ENCODE measurements at regions not wholly inside any gene's neighbourhood (a gene's known extent, or its start where the extent isn't known, plus 50 kb on each side); places are given as distances from the start of the nearest gene placed in this dataset.

- BruUV-seq (replicated peaks) = no TSS peak
- Histone ChIP-seq H3K36me3 (ENCODE audit: insufficient read depth, low read length, poor library complexity, severe bottlenecking) (no peaks in the 10 kb centered on the region), H3K4me1 (ENCODE audit: insufficient read depth, low read length, poor library complexity, severe bottlenecking) (no peaks in the 10 kb centered on the region), H3K4me3 (ENCODE audit: low read depth, low read length, poor library complexity, severe bottlenecking) (no peak overlapping the region), H3K27me3 (replicated peaks; ENCODE audit: insufficient read depth, low read depth, low read length, poor library complexity) (peaks cover 29% of the 10 kb centered on the region), H3K9me3 (ENCODE audit: low read depth, low read length, poor library complexity, severe bottlenecking) (no peaks in the 10 kb centered on the region), H3K27ac (ENCODE audit: low read depth, low read length, poor library complexity, severe bottlenecking) (no peak overlapping the region)
- intact Hi-C loops (cut with micrococcal nuclease; ENCODE audit: unreplicated experiment) = no loop called here
- ChIA-PET POLR2A (ENCODE audit: low non-redundant PET) (no interaction called here), CTCF (no interaction called here)
- no peak for TF ChIP-seq EZH2 (IDR thresholded peaks at IDR 0.05; ENCODE audit: borderline replicate concordance, low read depth, low read length, poor library complexity, severe bottlenecking)
- no peak for TF ChIP-seq CTCF (conservative IDR thresholded peaks at IDR 0.05; ENCODE audit: low read depth, low read length)
- no peak for DNase-seq (ENCODE audit: low spot score)
These were observed 288.0 kb downstream of the ICE1 start for GRCh38 chr5:5710471-5710870.

- no peaks in the 10 kb centered on the region for H3K36me3 ChIP-seq (ENCODE audit: insufficient read depth, low read length, poor library complexity, severe bottlenecking)
- H3K27ac ChIP-seq (ENCODE audit: low read depth, low read length, poor library complexity, severe bottlenecking) = no peak overlapping the region
- CTCF ChIA-PET = no interaction called here
These were observed 286.0 kb downstream of the ICE1 start for GRCh38 chr5:5708367-5708919.

GRCh38 chr5:5705010-5705409 lies 282.5 kb downstream of the ICE1 start:
- Histone ChIP-seq H3K9me3 (ENCODE audit: low read depth, low read length, poor library complexity, severe bottlenecking) (no peaks in the 10 kb centered on the region), H3K27ac (ENCODE audit: low read depth, low read length, poor library complexity, severe bottlenecking) (no peak overlapping the region), H3K4me1 (ENCODE audit: insufficient read depth, low read length, poor library complexity, severe bottlenecking) (no peaks in the 10 kb centered on the region), H3K27me3 (replicated peaks; ENCODE audit: insufficient read depth, low read depth, low read length, poor library complexity) (peaks cover 8% of the 10 kb centered on the region), H3K36me3 (ENCODE audit: insufficient read depth, low read length, poor library complexity, severe bottlenecking) (no peaks in the 10 kb centered on the region), H3K4me3 (ENCODE audit: low read depth, low read length, poor library complexity, severe bottlenecking) (no peak overlapping the region)
- no peak for DNase-seq (ENCODE audit: low spot score)
- intact Hi-C loops (cut with micrococcal nuclease; ENCODE audit: unreplicated experiment) = no loop called here
- ChIA-PET CTCF (no interaction called here), POLR2A (ENCODE audit: low non-redundant PET) (no interaction called here)
- TF ChIP-seq CTCF (conservative IDR thresholded peaks at IDR 0.05; ENCODE audit: low read depth, low read length) = no peak
- no peak for TF ChIP-seq EZH2 (IDR thresholded peaks at IDR 0.05; ENCODE audit: borderline replicate concordance, low read depth, low read length, poor library complexity, severe bottlenecking)
- no TSS peak for BruUV-seq (replicated peaks)

More at GRCh38 chr5:5708367-5708919, 286.0 kb downstream of the ICE1 start:
- Histone ChIP-seq H3K9me3 (ENCODE audit: low read depth, low read length, poor library complexity, severe bottlenecking) (no peaks in the 10 kb centered on the region), H3K27me3 (replicated peaks; ENCODE audit: insufficient read depth, low read depth, low read length, poor library complexity) (peaks cover 27% of the 10 kb centered on the region), H3K4me3 (ENCODE audit: low read depth, low read length, poor library complexity, severe bottlenecking) (no peak overlapping the region), H3K4me1 (ENCODE audit: insufficient read depth, low read length, poor library complexity, severe bottlenecking) (no peaks in the 10 kb centered on the region)
- no peak for TF ChIP-seq CTCF (conservative IDR thresholded peaks at IDR 0.05; ENCODE audit: low read depth, low read length)
- no peak for TF ChIP-seq EZH2 (IDR thresholded peaks at IDR 0.05; ENCODE audit: borderline replicate concordance, low read depth, low read length, poor library complexity, severe bottlenecking)
- DNase-seq (ENCODE audit: low spot score) = no peak
- no TSS peak for BruUV-seq (replicated peaks)
- intact Hi-C loops (cut with micrococcal nuclease; ENCODE audit: unreplicated experiment) = no loop called here
- POLR2A ChIA-PET (ENCODE audit: low non-redundant PET) = no interaction called here
